Panc1 (cell line): ENCODE measurements at regions not wholly inside any gene's neighbourhood (a gene's known extent, or its start where the extent isn't known, plus 50 kb on each side); places are given as distances from the start of the nearest gene placed in this dataset.

Source experiments
- ATAC-seq: fragments of 200-7000 bp; cut with Tn5 transposase; 2 replicates; pipeline ENCODE4 v1.9.1; 2020; ENCODE audit warnings: mild to moderate bottlenecking, moderate library complexity
- BruUV-seq: library from RNA; stranded (reverse); fragments of 400-500 nt; replicated peaks from 2 replicates; lab custom pipeline; 2021; lab: Mats Ljungman, UMichigan
- CTCF ChIA-PET: fragments of 300-600 bp; sonication (Branson Sonifier 250); formaldehyde crosslinking; loops from one replicate; lab custom pipeline; 2022; ENCODE audit warnings: antibody characterized with exemption; lab: Charles Lee
- POLR2A ChIA-PET: fragments of 300-600 bp; sonication (Branson Sonifier 250); formaldehyde crosslinking; loops from one replicate; lab custom pipeline; 2022; ENCODE audit warnings: antibody characterized with exemption; lab: Charles Lee
- DNase-seq: peaks from one replicate; pipeline ENCODE4 v3.0.0-alpha.2; 2010; ENCODE audit warnings: low read depth, low spot score
- H3K27ac ChIP-seq: 2 replicates; pipeline ENCODE4 v1.5.1; 2011; ENCODE audit warnings: mild to moderate bottlenecking, low read length, inconsistent platforms
- H3K27me3 ChIP-seq: fragments of 200-500 bp; sonication (Bioruptor generic); 2 replicates; pipeline ENCODE4 v1.6.0; 2014; ENCODE audit warnings: low read length, inconsistent platforms; ENCODE audit not compliant: control insufficient read depth, insufficient read depth
- H3K36me3 ChIP-seq: fragments of 200-500 bp; sonication (Bioruptor generic); 2 replicates; pipeline ENCODE4 v1.5.1; 2014; ENCODE audit warnings: inconsistent platforms, mild to moderate bottlenecking, low read length, moderate library complexity; ENCODE audit not compliant: control insufficient read depth, insufficient read depth
- H3K4me1 ChIP-seq: 2 replicates; pipeline ENCODE4 v1.5.1; 2011; ENCODE audit warnings: inconsistent platforms, mild to moderate bottlenecking, low read length, moderate library complexity; ENCODE audit not compliant: control insufficient read depth, insufficient read depth
- H3K4me3 ChIP-seq, 2 experiments: 2 replicates each; pipeline ENCODE4 v1.5.1; 2011 to 2012; ENCODE audit warnings: low read depth in 2 of 2, low read length in 2 of 2, mild to moderate bottlenecking in 2 of 2, inconsistent platforms in 1 of 2, moderate library complexity in 1 of 2
- H3K9me3 ChIP-seq: fragments of 200-500 bp; sonication (Bioruptor generic); 2 replicates; pipeline ENCODE4 v1.5.1; 2014; ENCODE audit warnings: low read depth, mild to moderate bottlenecking, inconsistent platforms, low read length, moderate library complexity; ENCODE audit not compliant: control insufficient read depth, insufficient read depth
- CTCF ChIP-seq: fragments of 450-650 bp; IDR thresholded peaks from 2 replicates; pipeline ENCODE4 v1.5.1; 2017; ENCODE audit warnings: mild to moderate bottlenecking
- POLR2AphosphoS5 ChIP-seq: IDR thresholded peaks from 2 replicates; pipeline ENCODE4 v1.6.1; 2012; ENCODE audit warnings: mild to moderate bottlenecking, low read depth, low read length, moderate library complexity
- REST ChIP-seq, 2 experiments: IDR thresholded peaks; 2 replicates each; pipeline ENCODE4 v1.6.1; 2011 to 2012; ENCODE audit warnings: low read depth in 2 of 2, control low read depth in 1 of 2, low read length in 1 of 2, mild to moderate bottlenecking in 1 of 2, moderate library complexity in 1 of 2; ENCODE audit not compliant: insufficient read depth in 1 of 2
- SIN3A ChIP-seq: IDR thresholded peaks from 2 replicates; pipeline ENCODE4 v1.6.1; 2012; ENCODE audit warnings: low read depth, mild to moderate bottlenecking, low read length, moderate library complexity, borderline replicate concordance; ENCODE audit not compliant: insufficient read depth
- TCF7L2 ChIP-seq: IDR thresholded peaks from 2 replicates; pipeline ENCODE4 v1.6.1; 2011; ENCODE audit warnings: mild to moderate bottlenecking, low read depth, low read length, inconsistent platforms
- in situ Hi-C: cut with HindIII; loops from 2 replicates; pipeline ENCODE4 v1.10.0; 2016; ENCODE audit warnings: low sequenced_read_pairs, low pct_unique_long_range_greater_than_20kb
- intact Hi-C: fragments of 100-400 bp; cut with micrococcal nuclease; formaldehyde crosslinking; loops from one replicate; pipeline ENCODE4 v1.10.0; 2022; ENCODE audit not compliant: unreplicated experiment

- Histone ChIP-seq H3K4me3 (peak overlapping the region in 1 of 2 experiments; percentile 60; a peak in 2 of 4 replicates), H3K27ac (peak overlapping the region; percentile 93), H3K27me3 (no peaks in the 10 kb centered on the region), H3K4me1 (peaks cover 47% of the 10 kb centered on the region), H3K9me3 (no peaks in the 10 kb centered on the region), H3K36me3 (no peaks in the 10 kb centered on the region)
- TF ChIP-seq REST (IDR thresholded peaks at IDR 0.05; ENCODE audit: insufficient read depth in 1 of 2, low read depth in 2 of 2, low read length in 1 of 2): no peak
- intact Hi-C loops (no loop called here), in situ Hi-C loops (no loop called here)
- DNase-seq (no peak), ATAC-seq (no peak)
- no TSS peak for BruUV-seq
- ChIA-PET POLR2A (interaction anchor here (1.1 kb wide), 1 partner anchor 102 kb away, joined by 3 read pairs; no protein-coding TSS in a partner anchor), CTCF (interaction anchor here (0.6 kb wide), 1 partner anchor 69 kb away, joined by 3 read pairs; no protein-coding TSS in a partner anchor)
These were observed 102.8 kb upstream of the AKIP1 start for GRCh38 chr11:8808226-8808585.

GRCh38 chr11:8809241-8809938 is 101.6 kb upstream of the AKIP1 start:
- peaks cover 59% of the 10 kb centered on the region for H3K4me1 ChIP-seq
- H3K9me3 ChIP-seq: no peaks in the 10 kb centered on the region
- TF ChIP-seq POLR2AphosphoS5 (no peak), CTCF (no peak), TCF7L2 (no peak), REST (IDR thresholded peaks at IDR 0.05; ENCODE audit: insufficient read depth in 1 of 2, low read depth in 2 of 2, low read length in 1 of 2) (no peak), SIN3A (no peak)
- in situ Hi-C loops (no loop called here), intact Hi-C loops (no loop called here)
- no peaks in the 10 kb centered on the region for H3K36me3 ChIP-seq
- BruUV-seq: no TSS peak
- H3K27ac ChIP-seq: peak overlapping the region; percentile 93
- H3K4me3 ChIP-seq: peak overlapping the region; percentile 53 to 60
- no peaks in the 10 kb centered on the region for H3K27me3 ChIP-seq
- ATAC-seq (no peak), DNase-seq (no peak)
- CTCF ChIA-PET: interaction anchor here (0.6 to 1.2 kb wide), 2 partner anchors 23 to 206 kb away, joined by 6 to 8 read pairs; no protein-coding TSS in a partner anchor
- POLR2A ChIA-PET: interaction anchor here (0.6 to 0.8 kb wide), 6 partner anchors 9 to 121 kb away, joined by 3 to 8 read pairs (median 4); no protein-coding TSS in a partner anchor
